ENCODE measurements at regions not wholly inside any gene's neighbourhood (a gene's known extent, or its start where the extent isn't known, plus 50 kb on each side); places are given as distances from the start of the nearest gene placed in this dataset.
"Not testable (repeated sequence)": the region's sequence is repeated elsewhere in the genome, so short reads cannot be mapped to it uniquely, and the experiment has no call there.

- no peak for DNase-seq (ENCODE audit: low read depth)
Observed at GRCh38 chr6:169144356-169144755, 109.3 kb downstream of the THBS2 start.

GRCh38 chr6:169142538-169142844, 111.2 kb downstream of the THBS2 start:
- DNase-seq (ENCODE audit: low read depth), result no peak

DNA sequence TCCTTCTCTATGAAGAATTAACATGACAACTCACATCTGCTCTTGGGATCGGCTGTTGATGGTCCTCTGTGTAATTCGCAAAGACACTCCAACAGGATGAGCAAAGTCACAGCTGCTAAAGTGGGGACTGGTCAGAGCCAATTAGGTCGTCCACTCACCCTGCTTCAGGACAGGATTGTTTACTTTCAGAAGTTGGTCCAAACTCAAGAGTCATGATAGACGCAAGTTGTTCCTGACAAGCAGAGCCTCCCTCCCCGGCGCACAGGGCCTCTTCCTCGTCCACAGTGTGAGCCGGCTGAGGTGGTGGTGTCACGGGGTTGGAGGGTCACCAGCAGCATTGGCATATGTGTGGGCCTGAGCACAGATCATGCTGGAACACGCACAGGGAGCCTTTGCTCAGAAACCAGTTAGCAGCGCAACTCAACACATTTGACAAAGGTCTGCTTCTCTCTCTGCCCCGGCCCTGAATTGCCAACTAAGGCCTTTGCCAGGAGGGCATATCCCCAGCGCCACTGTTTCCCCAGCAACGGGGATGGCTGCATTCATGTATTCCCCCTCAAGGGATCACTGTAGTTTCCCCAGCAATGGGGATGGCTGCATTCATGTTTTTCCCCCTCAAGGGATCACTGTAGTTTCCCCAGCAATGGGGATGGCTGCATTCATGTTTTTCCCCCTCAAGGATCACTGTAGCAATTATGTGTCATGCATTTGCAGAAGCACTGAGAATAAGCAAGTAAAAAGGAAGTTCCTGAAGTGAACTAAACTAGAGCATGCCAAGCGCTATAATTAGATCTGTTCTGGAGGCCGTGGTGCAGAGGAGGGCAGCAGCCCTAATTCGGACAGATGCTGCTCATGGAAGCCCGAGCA, 111.7 kb downstream of the THBS2 start:
- peak; percentile 59 for DNase-seq (ENCODE audit: low read depth)

- DNase-seq (ENCODE audit: low read depth), result no peak
Observed at GRCh38 chr6:169140986-169141495, 112.6 kb downstream of the THBS2 start.

- DNase-seq (ENCODE audit: low read depth), result no peak
Observed at GRCh38 chr6:169139179-169139971, 114.3 kb downstream of the THBS2 start.

DNA sequence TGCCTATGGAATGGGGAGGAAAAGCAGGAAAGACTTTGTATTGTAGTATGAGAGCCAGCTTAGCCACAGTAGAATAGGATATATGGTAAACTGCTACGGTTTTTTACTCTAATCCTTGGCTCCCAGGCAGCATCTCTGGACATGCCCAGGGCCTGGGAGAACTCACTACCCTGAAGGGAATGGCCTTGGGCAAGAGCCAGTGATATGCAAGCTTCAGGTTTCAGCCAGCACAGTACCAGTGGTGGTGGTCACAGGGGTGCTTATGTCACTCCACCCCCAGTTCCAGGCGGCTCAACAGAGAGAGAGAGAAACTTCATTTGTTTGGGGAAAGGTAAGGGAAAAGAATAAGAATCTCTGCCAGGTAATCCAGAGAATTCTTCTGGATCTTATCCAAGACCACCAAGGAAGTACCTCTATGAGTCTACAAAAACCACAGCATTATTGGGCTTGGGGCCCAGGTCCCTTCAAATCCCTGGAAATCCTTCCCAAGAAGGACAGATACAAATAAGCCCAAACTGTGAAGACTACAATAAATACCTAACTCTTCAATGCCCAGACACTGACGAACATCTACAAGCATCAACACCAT, 121.2 kb downstream of the THBS2 start:
- no peak for DNase-seq (ENCODE audit: low read depth)

- peak; percentile 35 for DNase-seq (ENCODE audit: low read depth)
Observed at GRCh38 chr6:169131390-169131789, 122.3 kb downstream of the THBS2 start.

- DNase-seq (ENCODE audit: low read depth), result no peak
Observed at GRCh38 chr6:169130113-169130512, 123.5 kb downstream of the THBS2 start.

DNA sequence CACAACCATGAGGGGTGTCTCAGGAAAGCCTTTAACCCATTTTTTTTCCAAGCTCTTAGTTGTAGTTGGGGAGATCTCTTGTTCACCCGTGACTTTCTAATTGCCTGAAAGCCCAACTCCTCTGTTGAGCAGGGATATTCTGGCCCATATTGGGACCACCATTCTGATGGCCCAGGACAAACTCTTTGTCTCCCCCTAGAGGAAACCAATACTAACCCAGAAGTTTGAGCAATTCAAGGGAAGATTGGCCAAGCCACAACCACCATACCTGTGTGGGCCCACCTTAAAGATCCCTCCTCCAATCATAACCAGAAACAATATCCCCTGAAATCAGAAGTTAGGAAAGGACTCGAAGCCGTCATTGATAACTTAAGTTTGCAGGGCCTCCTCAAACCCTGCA, 132.6 kb downstream of the THBS2 start:
- DNase-seq (ENCODE audit: low read depth), result no peak

- DNase-seq (ENCODE audit: low read depth), result no peak
Observed at GRCh38 chr6:169119669-169120068, 134.0 kb downstream of the THBS2 start.

- no peak for DNase-seq (ENCODE audit: low read depth)
Observed at GRCh38 chr6:169118346-169118830, 135.3 kb downstream of the THBS2 start.

DNA sequence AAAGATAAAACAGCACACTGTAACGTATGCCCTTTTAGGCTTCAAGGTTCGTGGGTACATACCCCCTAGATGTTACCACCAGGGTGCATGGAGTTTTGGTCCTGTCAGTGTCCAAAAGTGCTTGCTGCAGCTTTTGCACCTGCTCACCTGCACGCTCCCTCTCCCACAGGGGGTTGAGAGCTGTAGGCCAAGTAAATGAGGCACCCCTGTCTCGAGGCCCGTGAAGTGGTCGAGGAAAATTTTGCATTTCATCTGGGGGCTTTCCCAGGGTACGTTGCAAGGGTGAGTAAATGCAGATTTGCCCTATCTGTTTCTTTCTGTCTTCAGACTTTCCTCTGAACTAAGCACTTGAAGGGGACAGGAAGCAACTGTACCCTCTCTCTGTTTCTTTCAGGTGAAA, 136.0 kb downstream of the THBS2 start:
- DNase-seq (ENCODE audit: low read depth), result no peak

DNA sequence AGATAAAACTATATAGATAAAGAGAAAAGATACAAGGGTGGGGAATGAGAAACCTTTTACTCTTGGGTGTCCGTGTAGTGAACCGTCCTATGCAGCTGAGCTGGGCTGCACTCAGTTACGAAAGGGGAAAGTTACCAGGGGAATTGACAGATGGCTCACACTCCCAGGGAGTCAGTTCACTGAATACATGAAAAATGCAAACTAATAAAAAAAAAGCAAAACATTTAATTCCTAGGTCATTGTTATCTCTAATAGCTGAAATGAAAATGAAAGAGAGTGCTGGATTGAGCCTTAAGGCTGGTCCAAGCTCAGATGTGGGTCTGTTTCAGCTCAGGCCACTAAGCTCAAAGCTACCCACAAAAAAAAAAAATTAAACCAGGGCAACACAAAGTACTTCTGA, 138.0 kb downstream of the THBS2 start:
- no peak for DNase-seq (ENCODE audit: low read depth)

GRCh38 chr6:169114632-169115031, 139.0 kb downstream of the THBS2 start:
- DNase-seq (ENCODE audit: low read depth), result not testable (repeated sequence)

GRCh38 chr6:169112483-169113320, 140.9 kb downstream of the THBS2 start:
- DNase-seq (ENCODE audit: low read depth), result no peak

DNA sequence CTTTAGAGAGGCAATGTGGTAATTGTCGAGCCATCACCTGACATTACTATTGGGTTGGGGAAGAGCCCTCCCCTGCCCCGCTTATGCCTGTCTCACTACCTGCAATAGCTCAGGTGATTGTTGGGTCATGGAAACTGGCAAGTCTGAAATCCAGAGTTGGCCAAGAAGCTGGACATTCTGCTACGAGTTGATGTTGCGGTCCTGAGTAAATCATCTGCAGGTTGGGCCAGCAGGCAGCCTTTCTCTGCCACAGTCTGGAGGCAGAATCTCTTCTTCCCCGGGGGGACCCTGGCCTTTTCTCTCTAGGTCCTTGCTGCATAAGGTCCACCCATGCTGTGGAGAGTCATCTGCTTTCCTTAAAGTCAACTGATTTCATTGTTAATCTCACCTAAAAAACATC, 142.4 kb downstream of the THBS2 start:
- DNase-seq (ENCODE audit: low read depth), result no peak

GRCh38 chr6:169109411-169110220, 144.0 kb downstream of the THBS2 start:
- DNase-seq (ENCODE audit: low read depth), result no peak

GRCh38 chr6:169108753-169109152, 144.9 kb downstream of the THBS2 start:
- DNase-seq (ENCODE audit: low read depth), result no peak

DNA sequence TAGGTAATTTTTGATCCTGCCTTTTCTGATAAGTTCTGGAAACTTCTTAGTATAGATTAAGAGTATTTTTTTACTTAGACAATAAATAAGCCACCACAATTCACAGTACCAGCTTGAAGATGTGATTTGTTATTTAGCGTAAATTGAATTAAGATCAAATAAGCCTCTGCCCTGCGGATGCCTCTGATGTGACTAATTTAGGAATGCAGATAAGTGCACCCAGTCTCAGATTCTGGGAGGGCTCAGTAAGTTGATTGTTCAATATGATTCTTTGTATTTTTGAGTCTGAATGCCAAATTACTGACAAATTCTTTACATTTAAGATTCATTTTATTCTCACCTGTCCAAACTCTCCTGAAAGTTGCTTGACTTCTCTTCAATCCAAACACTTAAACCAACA, 147.5 kb downstream of the THBS2 start:
- peak; percentile 52 for DNase-seq (ENCODE audit: low read depth)

DNA sequence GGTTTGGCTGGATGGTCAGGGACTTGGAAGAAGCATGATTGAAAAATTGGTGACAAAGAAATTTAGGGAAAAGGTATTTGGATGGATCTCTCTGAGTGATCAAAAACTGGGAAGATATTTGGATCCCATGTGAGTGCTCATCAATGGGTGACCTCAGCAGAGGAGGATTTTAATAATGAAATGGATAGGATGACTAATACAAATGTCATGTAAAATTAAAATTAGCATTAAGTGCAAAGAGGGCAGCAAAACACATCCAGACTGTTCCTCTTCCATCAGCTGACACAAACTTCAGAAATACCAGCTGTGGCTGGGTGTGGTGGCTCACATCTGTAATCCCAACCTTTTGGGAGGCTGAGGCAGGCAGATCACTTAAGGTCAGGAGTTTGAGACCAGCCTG, 151.7 kb downstream of the THBS2 start:
- DNase-seq (ENCODE audit: low read depth), result peak; percentile 63
